ENCODE measurements at regions not wholly inside any gene's neighbourhood (a gene's known extent, or its start where the extent isn't known, plus 50 kb on each side); places are given as distances from the start of the nearest gene placed in this dataset.

DNA sequence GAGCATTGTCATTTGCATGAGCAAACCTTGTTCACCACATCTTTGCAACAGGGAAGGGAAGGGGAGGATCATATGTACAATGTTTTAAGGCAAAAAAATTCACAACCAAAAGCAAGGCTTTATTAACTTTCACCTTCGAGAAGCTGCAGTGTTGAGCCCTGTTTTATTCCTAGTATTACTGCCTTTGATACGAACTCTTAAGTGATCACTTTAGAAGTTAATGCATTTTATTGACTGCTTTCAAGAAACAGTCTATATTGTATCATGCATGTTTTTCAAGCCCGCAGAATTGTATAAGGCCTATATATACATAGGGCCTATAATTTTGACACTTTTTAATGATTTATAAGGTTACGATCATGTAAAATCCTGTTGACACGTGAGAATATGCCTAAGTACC is 117.5 kb upstream of the VPREB1 start:
- TF ChIP-seq, protein P1, sequence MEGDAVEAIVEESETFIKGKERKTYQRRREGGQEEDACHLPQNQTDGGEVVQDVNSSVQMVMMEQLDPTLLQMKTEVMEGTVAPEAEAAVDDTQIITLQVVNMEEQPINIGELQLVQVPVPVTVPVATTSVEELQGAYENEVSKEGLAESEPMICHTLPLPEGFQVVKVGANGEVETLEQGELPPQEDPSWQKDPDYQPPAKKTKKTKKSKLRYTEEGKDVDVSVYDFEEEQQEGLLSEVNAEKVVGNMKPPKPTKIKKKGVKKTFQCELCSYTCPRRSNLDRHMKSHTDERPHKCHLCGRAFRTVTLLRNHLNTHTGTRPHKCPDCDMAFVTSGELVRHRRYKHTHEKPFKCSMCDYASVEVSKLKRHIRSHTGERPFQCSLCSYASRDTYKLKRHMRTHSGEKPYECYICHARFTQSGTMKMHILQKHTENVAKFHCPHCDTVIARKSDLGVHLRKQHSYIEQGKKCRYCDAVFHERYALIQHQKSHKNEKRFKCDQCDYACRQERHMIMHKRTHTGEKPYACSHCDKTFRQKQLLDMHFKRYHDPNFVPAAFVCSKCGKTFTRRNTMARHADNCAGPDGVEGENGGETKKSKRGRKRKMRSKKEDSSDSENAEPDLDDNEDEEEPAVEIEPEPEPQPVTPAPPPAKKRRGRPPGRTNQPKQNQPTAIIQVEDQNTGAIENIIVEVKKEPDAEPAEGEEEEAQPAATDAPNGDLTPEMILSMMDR (IDR thresholded peaks at IDR 0.05): no peak
- no peak for TF ChIP-seq POLR2A (IDR thresholded peaks at IDR 0.05)
